Colonic mucosa (tissue), 4 donors: ENCODE measurements at regions not wholly inside any gene's neighbourhood (a gene's known extent, or its start where the extent isn't known, plus 50 kb on each side); places are given as distances from the start of the nearest gene placed in this dataset.

Experiments
- DNase-seq: peaks from one replicate; pipeline ENCODE4 v3.0.0-alpha.2; 2020
- H3K27ac ChIP-seq: fragments of 200-600 bp; one replicate; pipeline ENCODE4 v1.8.0; 2021
- H3K27me3 ChIP-seq: fragments of 200-600 bp; one replicate; pipeline ENCODE4 v1.8.0; 2021
- H3K36me3 ChIP-seq: fragments of 200-600 bp; one replicate; pipeline ENCODE4 v1.8.0; 2021
- H3K4me1 ChIP-seq: fragments of 200-600 bp; one replicate; pipeline ENCODE4 v1.8.0; 2021; ENCODE audit warnings: mild to moderate bottlenecking
- H3K4me3 ChIP-seq: fragments of 200-600 bp; one replicate; pipeline ENCODE4 v1.8.0; 2021
- H3K9ac ChIP-seq, 2 donors: one replicate each; pipeline ENCODE4 v1.7.0; 2013; ENCODE audit warnings: control low read depth in 2 of 2, low read depth in 2 of 2, low read length in 2 of 2
- H3K9me3 ChIP-seq: fragments of 200-600 bp; one replicate; pipeline ENCODE4 v1.8.0; 2021
- CTCF ChIP-seq: fragments of 200-600 bp; IDR thresholded peaks from one replicate; pipeline ENCODE4 v1.8.0; 2022; ENCODE audit warnings: antibody characterized with exemption, mild to moderate bottlenecking
- intact Hi-C: fragments of 100-400 bp; cut with DNase I; formaldehyde crosslinking; loops from one replicate; pipeline ENCODE4 v1.14.1; 2022
- donor health status: healthy.
- donor health status: DM: no; HTN: no; CAD: no.
- donor health status: DM: no; HTN: no; CAD: no.

- H3K9me3 ChIP-seq: no peaks in the 10 kb centered on the region
- no peak for TF ChIP-seq CTCF
- no peak for DNase-seq
Observed at GRCh38 chr12:118748478-118749380, 232.6 kb upstream of the SRRM4 start.

GRCh38 chr12:118749646-118750045 is 231.7 kb upstream of the SRRM4 start:
- DNase-seq: no peak
- Histone ChIP-seq H3K9me3 (no peaks in the 10 kb centered on the region), H3K27me3 (no peaks in the 10 kb centered on the region), H3K9ac (no peak overlapping the region), H3K36me3 (no peaks in the 10 kb centered on the region), H3K4me3 (no peak overlapping the region), H3K4me1 (no peaks in the 10 kb centered on the region), H3K27ac (no peak overlapping the region)
- TF ChIP-seq CTCF: no peak
- intact Hi-C loops: no loop called here

More at GRCh38 chr12:118748478-118749380, 232.6 kb upstream of the SRRM4 start:
- intact Hi-C loops: no loop called here
- H3K36me3 ChIP-seq: no peaks in the 10 kb centered on the region
- H3K27me3 ChIP-seq: no peaks in the 10 kb centered on the region
- H3K4me3 ChIP-seq: no peak overlapping the region
- H3K9ac ChIP-seq: no peak overlapping the region
- H3K4me1 ChIP-seq: no peaks in the 10 kb centered on the region
- H3K27ac ChIP-seq: no peak overlapping the region

GRCh38 chr12:118750666-118751065 is 230.7 kb upstream of the SRRM4 start:
- H3K27ac ChIP-seq: no peak overlapping the region
- TF ChIP-seq CTCF: no peak
- no peaks in the 10 kb centered on the region for H3K27me3 ChIP-seq
- intact Hi-C loops: no loop called here
- no peaks in the 10 kb centered on the region for H3K9me3 ChIP-seq
- DNase-seq: no peak
- H3K9ac ChIP-seq: no peak overlapping the region
- no peaks in the 10 kb centered on the region for H3K4me1 ChIP-seq
- H3K4me3 ChIP-seq: no peak overlapping the region
- H3K36me3 ChIP-seq: no peaks in the 10 kb centered on the region

- Histone ChIP-seq H3K27ac (no peak overlapping the region), H3K4me1 (no peaks in the 10 kb centered on the region), H3K9ac (no peak overlapping the region), H3K36me3 (no peaks in the 10 kb centered on the region), H3K9me3 (no peaks in the 10 kb centered on the region), H3K27me3 (no peaks in the 10 kb centered on the region), H3K4me3 (no peak overlapping the region)
- intact Hi-C loops: no loop called here
- DNase-seq: no peak
- no peak for TF ChIP-seq CTCF
Observed at GRCh38 chr12:118751355-118751754, 230.0 kb upstream of the SRRM4 start.

- Histone ChIP-seq H3K36me3 (no peaks in the 10 kb centered on the region), H3K4me3 (no peak overlapping the region), H3K9ac (no peak overlapping the region), H3K4me1 (no peaks in the 10 kb centered on the region), H3K9me3 (no peaks in the 10 kb centered on the region), H3K27ac (no peak overlapping the region), H3K27me3 (no peaks in the 10 kb centered on the region)
- intact Hi-C loops: no loop called here
- DNase-seq: no peak
- TF ChIP-seq CTCF: no peak
Observed at GRCh38 chr12:118760623-118761022, 220.7 kb upstream of the SRRM4 start.
